HUDEP-2 (cell line): ENCODE measurements at regions not wholly inside any gene's neighbourhood (a gene's known extent, or its start where the extent isn't known, plus 50 kb on each side); places are given as distances from the start of the nearest gene placed in this dataset.
A peak's percentile ranks its signal among the peaks of the same experiment; 100 is the strongest.
"Not testable (repeated sequence)": the region's sequence is repeated elsewhere in the genome, so short reads cannot be mapped to it uniquely, and the experiment has no call there.

Experiments
- DNase-seq, 76 experiments: peaks; one replicate each; lab custom pipeline; 2025; ENCODE audit not compliant: unreplicated experiment in 76 of 76; lab: John Stamatoyannopoulos, UW

DNA sequence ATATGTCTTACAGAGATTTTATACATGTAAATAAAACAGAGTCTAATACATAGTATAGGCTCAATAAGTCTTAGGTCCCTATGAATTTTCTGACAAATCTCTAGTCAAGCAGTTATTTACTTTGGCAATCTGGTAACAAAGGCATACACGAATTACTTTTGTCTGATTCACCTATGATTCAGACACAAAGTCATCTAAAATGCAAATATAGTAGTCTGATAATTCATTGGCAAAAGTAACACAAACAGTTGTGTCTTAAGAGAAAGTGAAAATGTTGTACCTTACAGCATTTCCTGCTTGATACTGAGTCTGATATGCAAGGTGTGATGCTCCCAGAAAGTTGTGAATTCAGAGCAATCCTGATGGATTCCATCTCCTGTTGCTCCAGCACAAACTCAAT lies 209.4 kb upstream of the PRSS1 start:
- no peak for DNase-seq

DNA sequence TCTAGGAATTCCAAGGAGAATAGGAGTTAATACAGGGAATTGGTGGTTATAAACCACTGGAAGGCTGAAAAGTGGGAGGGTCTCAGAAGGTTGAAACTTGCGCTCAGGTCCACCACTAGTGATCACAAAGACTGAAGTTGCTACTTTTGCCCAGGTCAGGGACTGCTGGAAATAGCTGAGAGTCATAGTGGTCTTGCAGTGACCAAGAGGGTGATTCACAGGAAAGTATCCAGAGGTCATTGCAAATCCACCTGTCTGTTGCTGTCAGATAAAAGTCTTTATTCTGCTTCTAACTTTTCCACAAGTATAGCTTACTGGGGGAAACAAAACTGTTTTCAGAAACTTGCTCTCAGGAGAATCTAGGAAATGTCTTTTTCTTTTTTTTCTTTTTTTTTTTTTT lies 211.5 kb upstream of the PRSS1 start:
- no peak for DNase-seq

DNA sequence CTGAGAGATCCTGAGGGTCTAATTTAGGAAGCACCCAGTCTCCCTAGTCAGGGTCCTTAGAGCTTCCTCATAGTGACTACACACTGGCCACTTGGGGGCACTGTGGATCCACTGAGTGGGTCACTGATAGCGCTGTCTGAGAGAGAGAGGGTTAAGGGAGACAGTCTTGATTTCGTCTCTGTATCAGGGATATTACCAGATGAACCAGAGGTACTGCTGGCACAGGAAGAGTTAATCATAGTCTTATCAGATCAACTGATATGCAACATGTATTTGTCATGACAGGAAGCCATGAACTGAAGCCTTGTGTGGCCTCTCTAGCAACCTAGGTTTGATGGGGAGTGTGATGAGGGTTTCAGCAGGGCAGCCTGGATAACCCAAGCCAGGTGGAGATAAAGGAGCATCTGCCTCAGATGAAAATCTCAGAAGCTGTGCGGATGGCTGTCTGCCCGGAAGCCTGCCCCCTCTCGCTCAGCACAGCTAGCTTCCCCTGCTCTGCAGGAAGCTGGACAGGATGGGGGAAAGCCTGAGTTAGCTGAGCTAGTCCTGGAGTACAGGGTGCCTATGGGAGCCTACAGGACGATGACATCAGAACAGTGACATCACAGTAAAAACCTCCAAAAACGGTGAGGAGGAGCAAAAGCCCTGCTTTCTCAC lies 214.0 kb upstream of the PRSS1 start:
- DNase-seq, result peak in 54 of 76 experiments; percentile 2 to 64 (median 30)

DNA sequence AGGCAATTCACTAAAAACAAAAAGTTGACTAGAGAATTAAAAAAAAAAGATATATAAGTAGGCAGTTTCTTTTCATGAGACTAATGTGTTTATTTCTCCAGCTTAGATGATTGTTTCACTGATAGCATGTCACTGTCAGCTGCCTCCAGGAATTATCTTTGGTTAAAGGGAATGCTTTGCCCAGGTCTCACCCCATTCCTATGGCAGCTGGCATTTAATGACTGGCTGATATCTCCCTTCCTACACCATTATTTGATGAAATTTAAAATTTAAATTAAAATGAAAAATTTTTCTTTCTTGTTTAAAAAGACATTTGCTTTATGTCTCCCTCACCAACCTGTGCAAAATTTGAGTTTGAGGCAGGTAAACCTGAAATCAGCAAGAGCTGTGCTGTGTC lies 214.5 kb upstream of the PRSS1 start:
- no peak for DNase-seq

DNA sequence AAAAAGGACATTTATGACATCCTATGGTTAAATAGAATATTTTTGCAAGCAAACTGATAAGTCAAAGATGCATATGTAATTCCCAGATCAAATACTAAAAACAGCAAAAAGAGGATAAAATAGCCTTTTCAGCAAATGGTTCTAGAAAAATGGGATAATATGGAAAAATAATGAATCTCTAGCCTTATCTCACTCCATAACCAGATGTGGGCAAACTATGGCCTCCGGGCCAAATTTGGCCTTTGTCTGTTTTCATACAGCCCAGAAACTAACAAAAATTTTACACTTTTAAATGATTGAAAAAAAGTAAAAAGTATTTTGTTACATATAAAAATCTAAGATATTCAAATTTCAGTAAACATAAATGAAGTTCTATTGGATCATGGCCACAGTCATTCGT lies 215.4 kb upstream of the PRSS1 start:
- DNase-seq, result no peak

DNA sequence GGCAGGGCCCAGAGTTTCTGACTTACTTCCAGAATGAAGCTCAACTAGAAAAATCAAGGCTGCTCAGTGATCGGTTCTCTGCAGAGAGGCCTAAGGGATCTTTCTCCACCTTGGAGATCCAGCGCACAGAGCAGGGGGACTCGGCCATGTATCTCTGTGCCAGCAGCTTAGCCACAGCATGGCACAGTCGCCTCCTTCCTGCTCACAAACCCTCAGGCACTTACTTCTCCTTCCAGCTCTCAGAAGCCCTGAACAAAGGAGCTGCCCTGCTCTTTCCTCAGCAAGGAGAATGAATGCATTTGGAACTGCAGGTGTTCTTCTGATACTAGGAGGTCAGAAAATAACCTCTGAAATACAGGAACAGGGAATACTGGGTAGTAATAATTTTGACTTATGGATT lies 219.7 kb upstream of the PRSS1 start:
- no peak for DNase-seq

DNA sequence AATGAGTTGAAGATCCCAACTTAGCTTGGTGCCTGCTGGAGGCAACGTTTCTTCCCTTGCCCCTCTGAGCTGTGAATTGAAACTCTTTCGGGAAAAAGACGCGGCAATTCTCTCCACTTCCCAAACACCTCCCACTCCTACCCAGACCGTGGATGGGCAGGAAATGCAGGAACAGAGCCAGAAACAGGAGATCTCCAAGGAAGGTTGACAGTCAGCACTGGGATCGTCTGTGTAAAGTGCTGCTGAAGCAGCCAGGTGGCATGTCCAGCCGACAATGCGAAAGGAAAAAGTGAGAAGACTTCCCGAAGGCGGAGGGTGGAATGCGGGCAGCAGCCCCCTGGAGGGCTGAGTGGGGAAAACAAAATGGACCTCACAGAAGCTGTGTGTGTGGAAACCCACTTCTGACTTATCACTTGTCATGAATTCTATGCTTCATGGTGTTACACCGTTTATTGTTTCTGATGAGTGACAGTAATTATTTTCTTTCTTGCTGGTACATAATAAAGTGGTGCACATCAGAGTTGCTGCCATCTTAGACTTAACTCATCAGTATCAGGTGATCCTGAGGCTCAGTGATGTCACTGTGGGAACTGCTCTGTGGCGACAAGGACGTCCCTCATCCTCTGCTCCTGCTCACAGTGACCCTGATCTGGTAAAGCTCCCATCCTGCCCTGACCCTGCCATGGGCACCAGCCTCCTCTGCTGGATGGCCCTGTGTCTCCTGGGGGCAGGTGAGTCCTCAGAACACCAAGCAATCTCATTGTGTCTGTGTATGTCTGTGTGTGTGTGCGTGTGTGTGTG lies 220.5 kb upstream of the PRSS1 start:
- DNase-seq, result no peak

DNA sequence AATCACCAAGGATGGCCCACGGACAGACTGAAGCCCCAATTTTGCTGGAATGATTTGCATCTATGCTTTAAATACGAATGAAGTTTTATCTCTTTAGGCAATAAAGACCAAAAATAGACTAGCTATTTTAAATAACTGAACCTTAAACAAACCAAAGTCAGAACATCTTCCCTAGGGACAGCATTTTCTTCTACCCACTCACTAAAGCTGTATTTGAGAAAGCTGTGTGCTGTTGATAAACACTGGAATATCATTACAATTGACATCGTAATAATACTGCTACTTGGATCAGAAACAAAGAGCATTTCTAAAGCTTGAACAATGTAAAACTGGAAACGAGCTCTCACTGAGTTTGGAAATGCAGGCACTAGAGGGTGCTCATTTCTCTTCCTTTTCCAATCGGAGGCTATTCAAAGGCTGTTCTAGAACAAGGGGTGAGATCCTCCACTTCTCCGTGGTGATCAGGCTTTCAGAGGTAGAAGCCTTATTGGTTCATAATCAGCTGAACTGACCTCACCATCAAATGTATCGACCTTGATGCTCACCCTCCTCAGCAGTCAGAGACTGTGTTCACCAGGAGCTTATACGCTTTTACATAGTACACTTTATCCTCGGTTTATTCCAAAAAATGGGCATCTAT lies 225.3 kb upstream of the PRSS1 start:
- no peak for DNase-seq

DNA sequence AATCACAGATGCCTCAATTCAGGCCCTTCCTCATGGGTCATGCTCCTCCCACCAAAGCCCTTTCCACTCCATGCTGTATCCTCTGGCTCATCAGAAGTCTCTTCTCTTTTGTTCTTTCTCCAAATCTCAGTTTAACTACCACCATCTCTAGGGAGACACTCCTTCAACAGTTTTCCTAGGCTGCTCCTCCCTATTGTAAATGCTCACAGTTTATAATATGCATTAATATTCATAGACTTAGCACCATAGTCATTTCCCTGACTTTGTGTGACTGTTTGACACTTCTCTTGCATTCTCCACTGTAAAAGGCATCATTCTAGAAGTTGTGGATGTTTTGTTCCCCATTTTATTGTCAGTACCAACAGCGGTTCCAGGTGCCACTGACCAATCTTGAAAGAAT lies 226.5 kb upstream of the PRSS1 start:
- DNase-seq, result no peak

DNA sequence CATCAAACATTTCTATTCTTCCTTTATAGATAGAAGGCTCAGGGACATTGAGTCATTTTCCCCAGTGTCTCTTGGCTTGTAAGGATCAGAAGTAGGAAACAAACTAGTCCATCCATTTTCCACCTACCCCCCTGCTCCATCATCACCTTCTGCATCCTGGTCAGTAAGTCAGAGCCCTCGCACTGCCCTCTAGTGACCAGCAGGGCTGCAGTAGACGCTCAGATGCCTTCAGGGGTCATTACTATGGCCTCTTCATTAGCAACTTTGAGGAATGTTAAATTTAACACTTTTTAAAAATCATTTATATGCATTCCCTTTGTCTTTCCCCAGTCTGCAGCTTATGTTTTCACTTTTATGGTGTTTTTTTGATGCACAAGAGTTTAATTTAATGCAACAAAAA lies 228.4 kb upstream of the PRSS1 start:
- peak in 3 of 76 experiments; percentile 3 to 12 (median 4) for DNase-seq

DNA sequence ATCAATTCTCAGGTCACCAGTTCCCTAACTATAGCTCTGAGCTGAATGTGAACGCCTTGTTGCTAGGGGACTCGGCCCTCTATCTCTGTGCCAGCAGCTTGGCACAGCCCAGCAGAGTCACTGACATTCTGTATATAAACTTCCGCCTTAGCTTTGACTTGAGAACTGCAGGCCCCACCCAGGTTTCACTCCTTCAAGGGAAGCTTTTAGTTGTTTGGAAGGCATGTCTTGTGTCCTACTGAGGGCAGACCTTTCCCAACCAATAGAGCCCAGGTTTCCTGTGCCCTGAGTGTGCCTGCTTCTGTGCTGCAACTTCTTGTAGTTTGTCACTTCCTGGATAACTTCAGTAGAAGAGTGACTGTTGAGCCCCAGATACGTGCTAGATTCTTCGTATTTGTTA lies 228.8 kb upstream of the PRSS1 start:
- peak in 23 of 76 experiments; percentile 3 to 67 (median 31) for DNase-seq

DNA sequence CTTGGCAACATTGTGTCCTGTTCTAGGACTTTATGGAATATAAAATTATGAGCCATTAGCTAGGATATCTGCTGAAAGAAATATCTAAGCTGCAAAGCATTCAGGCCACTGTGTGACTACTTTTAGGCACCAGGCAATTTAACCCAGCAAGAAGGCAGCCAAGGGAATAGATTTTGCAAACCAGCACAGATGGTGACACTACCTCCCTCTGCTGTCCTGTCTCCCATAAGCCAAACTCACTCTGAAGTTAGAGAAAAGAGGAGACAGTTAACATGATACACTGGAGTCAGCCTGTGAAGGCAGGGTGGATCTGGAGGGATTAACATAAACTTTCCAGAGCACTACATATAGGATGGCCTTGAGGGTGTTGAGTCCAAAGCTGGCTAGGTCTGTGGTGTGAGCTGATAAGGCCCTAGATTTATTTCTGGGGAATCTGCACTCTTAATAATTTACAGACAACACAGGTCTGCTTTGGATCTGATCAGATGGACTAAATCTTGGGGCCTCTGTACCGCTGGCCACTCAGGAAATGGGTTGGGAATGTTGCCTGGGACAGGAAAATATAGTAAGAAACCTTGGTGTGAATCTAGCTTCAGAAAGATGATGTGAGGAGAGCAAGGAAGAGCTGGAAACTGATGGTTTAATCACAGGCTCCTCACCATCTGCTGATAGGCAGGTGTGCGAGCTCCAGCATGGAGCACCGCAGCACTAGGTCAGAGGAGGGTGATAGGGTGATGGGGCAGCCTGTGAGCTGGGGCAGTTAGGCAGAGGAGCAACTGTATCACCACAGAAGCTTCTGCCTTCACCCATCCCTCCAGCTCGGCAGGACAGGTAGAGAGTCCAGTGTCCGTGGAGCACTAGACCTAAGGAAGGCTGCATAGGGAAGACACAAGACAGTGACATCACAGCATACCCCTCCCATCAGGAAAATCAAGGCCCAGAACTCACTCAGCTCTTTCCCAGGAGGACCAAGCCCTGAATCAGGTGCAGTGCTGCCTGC lies 229.9 kb upstream of the PRSS1 start:
- no peak for DNase-seq

DNA sequence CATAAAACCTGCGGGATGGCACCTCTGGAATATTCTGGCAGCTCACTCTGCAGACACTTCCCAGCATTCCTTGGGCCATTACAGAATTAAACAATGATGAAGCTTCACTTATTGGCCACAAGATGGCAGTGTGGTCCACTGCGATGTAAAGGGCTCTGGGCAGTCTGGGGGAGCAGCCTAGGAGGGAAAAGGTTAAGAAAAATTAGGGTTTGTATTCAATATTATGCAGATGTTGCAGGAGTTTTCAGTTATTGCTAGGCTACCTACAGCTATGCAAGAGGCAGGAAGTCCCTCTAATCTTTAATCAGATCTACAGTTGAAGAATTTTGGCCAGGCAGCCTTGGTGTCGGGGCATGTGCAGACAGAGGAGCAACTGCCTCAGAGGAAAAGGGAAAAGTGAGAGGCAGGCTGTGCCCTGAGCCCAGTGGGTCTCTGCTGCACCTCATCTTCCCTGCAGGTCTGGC lies 233.2 kb upstream of the PRSS1 start:
- peak in 38 of 76 experiments; percentile 3 to 56 (median 26) for DNase-seq

DNA sequence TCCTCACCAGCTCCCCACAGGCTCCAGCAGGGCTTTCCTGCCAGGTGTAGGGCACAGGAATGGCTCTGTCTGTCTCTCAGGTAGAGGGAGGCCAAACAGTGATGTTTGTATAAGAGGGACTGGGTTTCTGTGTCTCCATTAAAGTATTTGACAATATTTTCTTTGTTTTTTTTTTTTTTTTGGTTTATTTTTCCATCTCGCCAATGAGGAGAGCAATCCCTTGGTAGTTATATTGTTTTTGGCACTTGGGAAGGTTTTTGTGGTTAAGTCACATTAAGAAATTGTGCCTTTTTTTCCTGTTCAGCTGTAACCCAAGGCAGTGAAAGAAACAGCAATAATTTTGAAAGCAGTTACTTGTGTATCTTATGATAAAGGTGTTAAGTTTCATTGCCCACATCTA lies 234.6 kb upstream of the PRSS1 start:
- not testable (repeated sequence) for DNase-seq

DNA sequence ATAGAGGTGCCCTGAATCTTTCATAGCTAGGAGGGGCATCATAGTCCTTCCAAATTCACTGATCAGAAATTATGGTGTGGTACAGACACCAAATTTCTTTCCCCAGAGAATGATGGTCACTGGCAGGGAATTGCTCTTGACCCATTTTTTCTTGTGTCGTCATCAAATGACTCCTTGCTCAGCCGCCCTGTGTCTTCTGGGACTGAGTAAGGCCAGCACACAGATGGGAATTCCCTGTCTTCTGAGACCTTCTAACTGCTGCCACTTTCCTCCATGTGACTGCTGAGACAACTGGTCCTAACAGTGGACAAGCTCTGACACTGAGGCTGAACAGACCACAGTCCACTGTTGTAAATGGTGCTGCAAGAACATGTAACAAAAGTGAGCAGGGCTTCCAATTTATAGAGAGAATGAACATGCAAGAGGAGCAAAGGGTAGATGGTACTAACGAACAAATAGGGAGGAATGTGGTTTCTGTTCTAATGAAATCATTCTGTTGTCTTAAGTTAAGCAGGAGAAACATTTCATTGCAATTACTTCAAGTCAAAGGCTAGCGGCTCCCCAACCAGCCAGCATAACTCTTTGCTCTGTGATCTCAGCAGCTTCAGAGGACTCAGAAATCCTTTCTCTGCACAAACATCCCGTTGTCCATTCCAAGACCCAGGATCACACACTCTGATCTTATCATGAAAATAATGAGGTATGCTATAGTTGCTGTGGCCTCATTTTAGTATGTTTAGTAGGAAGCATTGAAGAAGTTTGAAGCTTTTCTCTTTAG lies 235.9 kb upstream of the PRSS1 start:
- no peak for DNase-seq

DNA sequence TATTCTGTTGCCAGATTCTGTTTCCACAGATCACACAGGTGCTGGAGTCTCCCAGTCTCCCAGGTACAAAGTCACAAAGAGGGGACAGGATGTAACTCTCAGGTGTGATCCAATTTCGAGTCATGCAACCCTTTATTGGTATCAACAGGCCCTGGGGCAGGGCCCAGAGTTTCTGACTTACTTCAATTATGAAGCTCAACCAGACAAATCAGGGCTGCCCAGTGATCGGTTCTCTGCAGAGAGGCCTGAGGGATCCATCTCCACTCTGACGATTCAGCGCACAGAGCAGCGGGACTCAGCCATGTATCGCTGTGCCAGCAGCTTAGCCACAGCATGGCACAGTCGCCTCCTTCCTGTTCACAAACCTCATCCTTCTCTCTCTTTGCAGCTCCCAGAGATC lies 237.5 kb upstream of the PRSS1 start:
- no peak for DNase-seq

DNA sequence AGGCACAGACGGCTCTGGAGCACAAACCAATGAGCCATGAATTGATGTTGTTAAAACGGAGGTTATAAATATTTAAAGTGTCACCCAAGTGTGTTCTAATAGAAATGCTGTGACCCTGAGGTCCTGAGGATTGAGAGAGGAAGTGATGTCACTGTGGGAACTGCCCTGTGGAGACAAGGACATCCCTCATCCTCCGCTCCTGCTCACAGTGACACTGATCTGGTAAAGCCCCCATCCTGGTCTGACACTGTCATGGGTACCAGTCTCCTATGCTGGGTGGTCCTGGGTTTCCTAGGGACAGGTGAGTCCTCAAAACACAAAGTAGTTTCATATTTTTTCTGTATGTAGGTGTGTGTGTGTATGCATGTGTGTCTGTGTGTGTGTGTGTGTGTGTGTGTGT lies 237.9 kb upstream of the PRSS1 start:
- DNase-seq, result no peak

DNA sequence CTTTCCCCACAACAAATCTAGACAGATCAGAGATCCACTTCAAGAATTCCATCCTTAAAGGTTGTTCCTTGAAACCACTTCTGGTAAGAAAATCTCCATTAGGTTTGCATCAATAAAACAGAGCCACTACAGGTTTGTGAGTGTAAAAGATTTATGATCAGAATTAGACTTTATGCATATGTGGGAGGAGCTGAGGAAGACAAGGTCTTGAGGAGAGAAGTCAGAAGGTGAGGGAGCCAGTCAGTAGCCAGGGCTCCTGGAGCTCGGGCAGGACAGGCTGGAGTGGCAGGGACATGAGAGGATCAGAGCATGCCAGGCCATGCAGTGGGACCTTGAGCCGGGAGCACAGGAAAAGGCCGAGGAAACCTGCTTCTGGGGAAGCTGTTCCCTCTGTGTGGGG lies 240.0 kb upstream of the PRSS1 start:
- DNase-seq, result not testable (repeated sequence)

DNA sequence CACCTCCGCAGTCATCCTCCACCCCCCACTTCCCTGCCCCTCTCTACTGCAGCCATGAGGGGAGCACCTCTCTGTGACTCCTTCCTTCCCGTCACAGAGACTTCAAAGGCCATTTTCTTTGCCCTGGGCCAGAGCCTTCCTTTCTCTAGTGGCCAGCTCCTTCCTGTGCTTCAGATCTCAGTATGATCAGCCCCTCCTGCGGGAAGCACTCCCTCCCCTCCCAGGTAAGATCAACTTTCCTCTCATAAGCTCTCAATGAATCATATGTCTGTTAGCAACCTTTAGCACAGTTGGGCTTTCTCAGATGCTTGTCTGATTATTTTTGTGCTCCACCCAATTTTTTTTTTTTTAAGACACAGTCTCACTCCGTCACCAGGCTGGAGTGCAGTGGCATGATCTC lies 241.0 kb upstream of the PRSS1 start:
- peak in 4 of 76 experiments; percentile 2 to 41 (median 16) for DNase-seq

DNA sequence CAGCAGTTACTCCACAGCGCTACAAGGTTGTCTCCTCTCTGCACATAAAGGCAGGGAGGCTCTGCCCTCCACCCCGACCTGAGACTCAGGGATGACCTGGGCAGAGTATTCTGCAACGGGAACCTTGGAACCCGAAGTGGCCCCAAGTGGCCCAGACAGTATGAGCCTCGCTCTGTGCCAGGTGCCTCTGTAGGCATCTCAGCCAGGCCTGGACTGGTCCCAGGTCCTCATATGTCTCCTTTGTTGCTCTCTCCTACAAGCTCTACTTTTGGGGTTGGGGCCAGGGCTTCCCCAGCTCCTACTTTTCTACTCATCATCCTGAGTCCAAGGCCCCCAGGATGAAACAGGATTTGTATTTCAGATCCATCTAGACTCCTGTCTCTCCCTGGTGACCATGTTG lies 241.5 kb upstream of the PRSS1 start:
- no peak for DNase-seq
